CD1c-positive myeloid dendritic cell (primary cell): ENCODE measurements at regions not wholly inside any gene's neighbourhood (a gene's known extent, or its start where the extent isn't known, plus 50 kb on each side); places are given as distances from the start of the nearest gene placed in this dataset.
A peak's percentile ranks its signal among the peaks of the same experiment; 100 is the strongest.
"Not testable (repeated sequence)": the region's sequence is repeated elsewhere in the genome, so short reads cannot be mapped to it uniquely, and the experiment has no call there.

Experiments
- DNase-seq: peaks from one replicate; pipeline ENCODE4 v3.0.0-alpha.2; 2016; ENCODE audit errors: extremely low spot score

DNA sequence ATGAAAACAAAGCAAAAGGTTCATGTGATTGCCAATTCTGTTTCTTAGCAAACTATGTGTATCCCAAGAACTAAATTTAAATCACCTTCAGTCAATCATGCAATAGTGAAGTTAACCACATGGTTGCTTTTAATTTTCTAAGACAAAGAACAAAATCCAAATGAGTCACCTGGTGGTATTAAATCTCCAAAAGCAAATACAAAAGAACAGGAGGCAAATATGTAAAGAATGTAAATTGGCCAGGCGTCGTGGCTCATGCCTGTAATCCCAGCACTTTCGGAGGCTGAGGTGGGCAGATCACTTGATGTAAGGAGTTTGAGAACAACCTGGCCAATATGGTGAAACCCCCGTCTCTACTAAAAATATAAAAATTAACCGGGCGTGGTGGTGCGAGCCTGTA is 54.2 kb upstream of the PIK3R4 start:
- no peak for DNase-seq

DNA sequence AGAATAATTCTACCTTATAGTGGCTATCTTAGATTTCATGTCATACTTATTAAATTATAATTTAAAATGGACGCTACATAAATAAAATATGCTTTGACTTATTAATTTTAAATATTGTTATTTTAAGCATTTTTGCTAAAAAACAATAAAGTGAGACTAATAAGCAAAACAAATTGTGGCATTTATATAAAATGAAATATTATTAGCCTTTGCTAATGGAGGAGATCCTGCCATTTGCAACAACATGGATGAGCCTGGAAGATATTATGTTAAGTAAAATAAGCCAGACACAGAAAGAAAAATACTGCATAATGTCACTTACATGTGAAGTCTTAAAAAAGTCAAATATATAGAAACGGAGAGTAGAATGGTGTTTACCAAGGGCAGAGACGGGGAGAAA is 54.8 kb upstream of the PIK3R4 start:
- DNase-seq = no peak

DNA sequence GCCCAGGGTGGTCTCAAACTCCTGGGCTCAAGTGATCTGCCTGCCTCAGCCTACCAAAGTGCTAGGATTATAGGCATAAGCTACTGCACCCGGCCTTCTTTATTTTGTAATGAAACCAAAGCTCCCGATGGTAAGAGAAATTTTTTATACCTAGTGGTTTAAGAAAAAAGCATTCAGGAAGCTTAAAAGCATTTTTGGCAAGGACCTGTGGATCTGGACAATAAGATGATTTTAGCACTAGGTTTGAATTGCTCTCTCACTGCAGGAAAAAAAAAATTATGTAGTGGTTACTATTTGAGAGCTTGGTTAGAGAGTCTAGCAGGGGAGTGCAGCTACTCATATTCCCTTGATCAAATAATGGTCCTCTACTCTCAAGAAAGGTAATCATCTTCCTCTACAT is 64.9 kb upstream of the PIK3R4 start:
- DNase-seq = no peak

- DNase-seq = no peak
These were observed 68.3 kb upstream of the PIK3R4 start for GRCh38 chr3:130814691-130815472.

DNA sequence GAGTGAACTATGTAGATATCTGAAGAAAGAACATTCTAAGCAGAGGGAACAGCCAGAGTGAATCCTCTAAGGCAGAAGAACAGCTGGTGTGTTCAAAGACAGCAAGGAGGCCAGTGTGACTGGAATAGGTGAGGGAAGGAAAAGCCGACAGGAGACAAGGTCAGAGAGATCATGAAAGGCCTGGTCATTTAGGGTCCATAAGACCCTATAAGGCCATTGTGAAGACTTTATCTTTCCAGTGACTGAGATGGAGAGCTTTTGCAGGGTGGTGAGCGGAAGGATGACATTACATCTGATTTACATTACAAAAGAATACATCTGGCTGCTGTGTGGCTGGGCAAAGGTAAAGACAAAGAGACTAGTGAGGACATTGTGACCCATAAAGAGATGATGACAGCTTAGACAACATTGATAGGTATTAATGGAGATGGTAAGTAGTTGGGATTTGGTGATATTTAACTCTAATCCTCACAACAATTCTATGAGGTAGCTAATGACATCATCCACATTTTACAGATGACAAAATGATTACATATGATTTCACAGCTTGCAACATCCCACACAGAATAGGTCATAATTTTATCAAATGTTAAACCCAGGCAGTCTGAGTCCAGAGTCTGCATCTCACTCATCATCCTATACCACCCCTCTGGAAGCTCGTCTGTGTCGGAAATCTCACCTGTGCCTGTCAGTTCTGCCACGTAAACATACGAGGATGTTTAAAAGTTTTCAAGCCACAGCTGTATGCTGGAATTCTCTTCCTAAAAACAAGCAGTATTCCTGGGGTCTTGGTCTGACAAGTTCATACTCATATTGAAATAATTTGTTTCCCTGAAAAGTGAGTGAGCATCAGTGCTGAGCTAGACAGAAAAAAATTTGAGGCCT is 70.2 kb upstream of the PIK3R4 start:
- DNase-seq = no peak

DNA sequence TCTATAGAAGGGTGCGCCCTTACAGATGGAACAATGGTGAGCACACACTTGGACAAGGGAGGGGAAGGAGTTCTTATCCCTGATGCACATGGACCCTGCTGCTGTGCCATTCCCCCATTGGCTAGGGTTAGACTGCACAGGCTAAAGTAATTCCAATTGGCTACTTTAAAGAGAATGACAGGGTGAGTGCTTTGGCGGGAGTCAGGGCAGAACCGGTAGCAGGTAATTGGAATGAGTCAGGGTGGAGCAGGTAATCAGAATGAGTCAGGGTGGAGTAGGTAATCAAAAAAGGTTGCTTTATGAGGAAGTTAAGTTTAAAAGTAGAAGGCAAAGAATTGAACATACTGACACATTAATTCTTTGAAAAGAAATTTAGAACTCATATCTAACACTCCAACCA is 71.4 kb upstream of the PIK3R4 start:
- not testable (repeated sequence) for DNase-seq

- DNase-seq = peak; percentile 80
These were observed 72.9 kb upstream of the ATP2C1 start for GRCh38 chr3:130820976-130821375.

- no peak for DNase-seq
These were observed 72.1 kb upstream of the ATP2C1 start for GRCh38 chr3:130821806-130822205.

GRCh38 chr3:130823241-130823884 is 70.5 kb upstream of the ATP2C1 start:
- no peak for DNase-seq

GRCh38 chr3:130823996-130824395 is 69.9 kb upstream of the ATP2C1 start:
- no peak for DNase-seq

DNA sequence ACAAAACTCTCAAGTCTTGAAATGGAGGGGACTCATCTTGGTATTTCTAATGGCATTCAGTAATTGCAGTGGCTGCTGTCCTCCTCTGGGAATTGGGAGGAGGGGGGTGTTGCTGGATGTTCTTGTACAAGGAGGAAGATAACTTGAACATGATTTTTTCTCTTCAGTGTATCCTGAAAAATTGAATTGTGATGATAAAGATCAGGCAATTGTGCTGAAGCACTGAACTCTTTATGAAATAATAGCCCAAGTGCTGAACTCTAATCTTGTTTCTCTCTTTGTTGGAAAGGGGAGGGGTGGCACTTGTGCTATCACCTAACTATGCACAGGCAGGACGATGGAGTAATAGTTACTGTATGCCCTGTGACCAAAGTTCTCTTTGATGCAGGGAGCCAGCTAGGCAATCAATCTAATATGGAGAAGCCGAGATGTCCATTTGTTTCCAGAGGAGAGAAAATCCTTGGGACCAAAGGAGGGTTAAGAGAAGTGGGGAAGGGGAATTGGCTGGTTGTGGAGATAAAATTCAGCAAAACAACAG is 68.1 kb upstream of the ATP2C1 start:
- no peak for DNase-seq

DNA sequence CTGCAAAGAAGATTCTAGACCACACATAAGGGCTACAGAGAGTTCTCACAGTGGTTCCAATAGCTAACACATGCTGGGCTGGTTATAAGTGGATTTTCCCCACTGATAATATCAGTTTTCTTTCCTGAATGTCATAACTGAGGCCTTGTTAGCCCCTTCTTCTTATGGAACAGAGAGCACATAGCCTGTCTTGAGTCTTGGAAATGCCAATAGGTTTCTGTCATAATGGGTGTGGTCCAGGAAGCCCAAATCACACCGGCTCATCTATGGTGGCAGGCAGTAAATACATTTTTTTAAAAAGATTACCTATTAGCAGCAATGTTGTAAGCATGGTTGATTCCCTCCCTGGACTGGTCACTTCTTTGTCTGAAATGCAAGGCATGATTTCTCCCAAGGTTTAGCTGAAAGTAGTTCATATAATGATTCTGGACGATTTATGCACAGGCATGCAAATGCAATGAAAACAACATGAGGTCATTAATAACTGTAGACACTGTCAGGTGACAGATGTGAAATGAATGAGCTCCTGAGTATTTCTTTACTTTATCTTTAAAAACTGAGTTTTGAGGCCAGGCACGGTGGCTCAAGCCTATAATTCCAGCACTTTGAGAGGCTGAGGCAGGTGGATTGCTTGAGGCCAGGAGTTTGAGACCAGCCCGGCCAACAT is 67.2 kb upstream of the ATP2C1 start:
- no peak for DNase-seq

- no peak for DNase-seq
These were observed 66.4 kb upstream of the ATP2C1 start for GRCh38 chr3:130827486-130827885.

DNA sequence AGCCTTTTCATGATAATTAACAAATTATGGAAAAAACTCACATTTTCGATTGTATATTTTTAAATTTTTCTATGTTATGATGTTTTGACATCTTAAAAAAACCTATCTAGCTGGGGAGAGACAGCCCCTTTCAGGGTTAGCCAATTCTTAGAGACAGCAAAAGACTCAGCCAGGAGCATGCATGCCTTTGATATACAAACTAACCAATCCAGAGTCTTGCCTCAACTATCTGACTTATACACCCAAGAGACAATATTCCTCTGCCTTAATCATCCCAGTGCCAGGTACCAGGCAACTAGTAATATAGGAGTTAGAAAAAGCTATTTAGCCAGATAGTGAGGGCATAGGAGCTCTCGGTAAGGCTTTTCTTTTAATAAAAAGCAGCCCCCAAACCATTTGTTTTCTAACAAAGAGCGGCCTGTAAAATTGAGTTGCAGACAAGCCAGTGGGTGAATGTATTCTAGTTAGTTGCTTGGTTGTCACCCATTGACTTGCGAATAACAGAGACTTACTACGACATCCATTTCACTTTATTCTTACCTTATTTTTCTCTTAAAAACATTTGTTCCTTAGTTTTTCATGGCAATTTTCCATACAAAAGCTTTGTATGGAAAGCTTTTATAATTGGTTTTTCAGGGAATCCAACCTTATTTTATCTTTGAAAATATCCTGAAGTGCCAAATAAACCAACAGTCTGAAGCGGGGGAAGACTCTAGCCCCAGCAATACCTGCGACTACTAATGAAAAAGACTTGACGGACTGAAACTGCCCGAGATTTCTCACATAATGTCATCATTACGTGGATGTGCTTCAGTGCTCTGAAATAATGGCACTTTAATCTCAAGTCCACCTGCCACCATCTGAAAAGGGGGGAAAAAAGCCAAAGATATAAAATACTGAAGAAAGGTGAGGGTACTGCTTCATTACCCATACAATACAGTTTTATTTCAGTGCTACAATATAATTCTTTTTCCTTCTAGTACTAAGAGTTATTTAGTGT is 64.6 kb upstream of the ATP2C1 start:
- no peak for DNase-seq

- no peak for DNase-seq
These were observed 62.0 kb upstream of the ATP2C1 start for GRCh38 chr3:130831719-130832400.

DNA sequence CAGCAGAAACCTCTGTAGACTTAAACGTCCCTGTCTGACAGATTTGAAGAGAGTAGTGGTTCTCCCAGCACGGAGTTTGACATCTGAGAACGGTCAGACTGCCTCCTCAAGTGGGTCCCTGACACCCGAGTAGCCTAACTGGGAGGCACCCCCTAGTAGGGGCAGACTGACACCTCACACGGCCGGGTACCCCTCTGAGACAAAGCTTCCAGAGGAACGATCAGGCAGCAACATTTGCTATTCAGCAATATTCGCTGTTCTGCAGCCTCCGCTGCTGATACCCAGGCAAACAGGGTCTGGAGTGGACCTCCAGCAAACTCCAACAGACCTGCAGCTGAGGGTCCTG is 61.5 kb upstream of the ATP2C1 start:
- not testable (repeated sequence) for DNase-seq

DNA sequence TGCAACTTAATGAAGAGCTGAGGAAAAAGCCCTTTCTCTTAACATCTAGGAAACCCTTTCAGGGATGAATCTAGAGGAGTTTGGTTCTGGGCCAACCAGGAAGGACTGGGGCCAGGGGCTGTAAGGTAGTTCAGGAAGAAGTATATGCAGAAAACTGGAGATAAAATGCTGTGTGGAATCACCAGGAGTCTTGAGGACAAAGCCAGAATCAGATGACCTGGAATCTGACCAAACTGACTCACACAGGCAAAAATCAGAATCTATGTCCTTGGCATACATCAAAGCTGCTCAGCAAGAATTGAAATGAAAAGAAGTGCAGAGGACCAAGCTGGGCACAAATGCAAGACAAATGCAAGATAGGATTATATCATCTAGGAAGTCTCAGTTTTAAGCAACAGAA is 59.4 kb upstream of the ATP2C1 start:
- no peak for DNase-seq

DNA sequence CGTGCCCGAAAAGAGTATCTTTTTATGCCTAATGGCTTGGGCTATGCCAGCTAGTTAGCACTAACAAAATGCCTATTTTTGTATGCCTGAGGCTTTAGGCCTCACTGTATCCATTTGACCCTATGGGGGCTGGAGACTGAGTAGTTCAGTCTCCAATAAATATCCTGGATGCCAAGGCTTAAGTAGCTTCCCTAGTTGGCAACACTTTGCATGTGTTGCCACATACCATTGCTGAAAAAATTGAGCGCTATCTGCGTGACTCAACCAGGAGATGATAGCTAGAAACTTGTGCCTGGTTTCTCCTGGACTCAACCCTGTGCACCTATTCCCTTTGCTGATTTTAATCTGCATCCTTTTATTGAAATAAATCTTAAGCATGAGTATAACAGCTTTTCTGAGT is 58.4 kb upstream of the ATP2C1 start:
- no peak for DNase-seq

DNA sequence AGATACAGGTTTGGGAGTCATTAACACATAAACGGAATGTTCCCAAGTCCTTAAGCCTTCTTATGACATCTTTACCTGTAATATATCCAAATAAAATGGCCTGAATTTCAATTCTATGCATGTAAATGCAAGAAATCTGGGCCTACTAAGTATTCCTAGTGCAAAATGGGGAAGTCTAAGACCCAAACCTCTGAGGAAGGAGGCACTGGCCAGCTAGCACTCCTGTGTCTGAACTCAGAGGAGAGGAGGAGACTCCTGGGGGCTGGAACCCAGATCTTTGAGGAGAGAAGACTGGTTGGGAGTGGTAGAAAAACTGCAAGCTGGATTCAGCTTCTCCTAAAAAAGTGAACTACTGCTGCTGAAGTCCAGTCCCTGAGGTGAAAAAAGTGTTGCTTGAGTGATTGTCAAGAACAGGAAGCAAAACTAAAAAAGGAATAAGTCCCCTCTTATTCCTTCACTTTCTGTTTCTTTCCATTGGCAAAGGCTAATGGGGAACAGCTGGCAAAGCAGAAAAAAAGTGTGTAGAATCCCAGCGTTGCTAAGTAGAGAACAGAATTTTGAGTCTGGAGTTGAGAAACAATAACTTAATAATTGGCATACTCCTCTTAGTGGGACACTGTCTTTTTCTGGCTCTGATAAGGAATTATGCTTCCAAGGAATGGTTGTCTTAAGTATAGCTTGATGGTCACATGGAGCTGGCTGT is 54.8 kb upstream of the ATP2C1 start:
- DNase-seq = peak; percentile 32
